ENCODE measurements at regions not wholly inside any gene's neighbourhood (a gene's known extent, or its start where the extent isn't known, plus 50 kb on each side); places are given as distances from the start of the nearest gene placed in this dataset.
"Not testable (repeated sequence)": the region's sequence is repeated elsewhere in the genome, so short reads cannot be mapped to it uniquely, and the experiment has no call there.

GRCh38 chr14:105641075-105641937 is 114.9 kb downstream of the TMEM121 start:
- Histone ChIP-seq H3K36me3 (ENCODE audit: insufficient read depth, low read length) (no peaks in the 10 kb centered on the region), H4K20me1 (ENCODE audit: insufficient read depth, low read length) (no peaks in the 10 kb centered on the region), H3K9ac (ENCODE audit: low read length) (no peak overlapping the region), H3K4me2 (ENCODE audit: low read length) (no peak overlapping the region), H3K79me2 (ENCODE audit: insufficient read depth, low read length) (no peaks in the 10 kb centered on the region), H3K4me1 (ENCODE audit: insufficient read depth, low read length) (no peaks in the 10 kb centered on the region), H3K27ac (ENCODE audit: low read depth, low read length) (no peak overlapping the region), H3K4me3 (ENCODE audit: insufficient read depth, low read depth, low read length) (no peak overlapping the region), H3K27me3 (ENCODE audit: insufficient read depth, low read length) (no peaks in the 10 kb centered on the region), H3K9me3 (ENCODE audit: insufficient read depth, low read depth, low read length) (no peaks in the 10 kb centered on the region), H2AFZ (ENCODE audit: low read depth, low read length) (no peak overlapping the region)
- Mint-ChIP-seq H3K27me3 (ENCODE audit: low read depth, unreplicated experiment) (no peaks in the 10 kb centered on the region), H3K4me3 (ENCODE audit: unreplicated experiment) (no peak overlapping the region), H3K9me3 (ENCODE audit: unreplicated experiment) (peaks cover 13% of the 10 kb centered on the region), H3K4me1 (ENCODE audit: low read depth, unreplicated experiment) (no peaks in the 10 kb centered on the region), H3K27ac (ENCODE audit: unreplicated experiment) (no peak overlapping the region), H3K36me3 (ENCODE audit: low read depth, unreplicated experiment) (no peaks in the 10 kb centered on the region)
- FAIRE-seq (no peak), DNase-seq (ENCODE audit: low read depth) (no peak)
- TF ChIP-seq EZH2 (IDR thresholded peaks at IDR 0.05; ENCODE audit: insufficient read depth, low read length) (no peak), CTCF (IDR thresholded peaks at IDR 0.05; ENCODE audit: insufficient read depth, low read depth, low read length) (no peak)

- H4K20me1 ChIP-seq (ENCODE audit: insufficient read depth, low read length); H3K79me2 ChIP-seq (ENCODE audit: insufficient read depth, low read length); H3K4me1 ChIP-seq (ENCODE audit: insufficient read depth, low read length); H3K27me3 ChIP-seq (ENCODE audit: insufficient read depth, low read length); H3K27ac ChIP-seq (ENCODE audit: low read depth, low read length); H3K36me3 ChIP-seq (ENCODE audit: insufficient read depth, low read length); H2AFZ ChIP-seq (ENCODE audit: low read depth, low read length); DNase-seq (ENCODE audit: low read depth); H3K27me3 Mint-ChIP-seq (ENCODE audit: low read depth, unreplicated experiment); H3K4me2 ChIP-seq (ENCODE audit: low read length); H3K4me1 Mint-ChIP-seq (ENCODE audit: low read depth, unreplicated experiment); H3K36me3 Mint-ChIP-seq (ENCODE audit: low read depth, unreplicated experiment); H3K4me3 ChIP-seq (ENCODE audit: insufficient read depth, low read depth, low read length); H3K4me3 Mint-ChIP-seq (ENCODE audit: unreplicated experiment); H3K9me3 ChIP-seq (ENCODE audit: insufficient read depth, low read depth, low read length); H3K27ac Mint-ChIP-seq (ENCODE audit: unreplicated experiment); FAIRE-seq; H3K9ac ChIP-seq (ENCODE audit: low read length): not testable (repeated sequence)
- peaks cover 13% of the 10 kb centered on the region for H3K9me3 Mint-ChIP-seq (ENCODE audit: unreplicated experiment)
These were observed 115.6 kb downstream of the TMEM121 start for GRCh38 chr14:105641951-105642350.

GRCh38 chr14:105642486-105642885 is 116.1 kb downstream of the TMEM121 start:
- H2AFZ ChIP-seq (ENCODE audit: low read depth, low read length); DNase-seq (ENCODE audit: low read depth); H3K27me3 Mint-ChIP-seq (ENCODE audit: low read depth, unreplicated experiment); H3K27me3 ChIP-seq (ENCODE audit: insufficient read depth, low read length); H3K4me2 ChIP-seq (ENCODE audit: low read length); H3K4me3 ChIP-seq (ENCODE audit: insufficient read depth, low read depth, low read length); H3K36me3 ChIP-seq (ENCODE audit: insufficient read depth, low read length); H3K4me1 Mint-ChIP-seq (ENCODE audit: low read depth, unreplicated experiment); FAIRE-seq; H3K79me2 ChIP-seq (ENCODE audit: insufficient read depth, low read length); H3K9ac ChIP-seq (ENCODE audit: low read length); H3K27ac Mint-ChIP-seq (ENCODE audit: unreplicated experiment); H3K9me3 ChIP-seq (ENCODE audit: insufficient read depth, low read depth, low read length); H3K4me3 Mint-ChIP-seq (ENCODE audit: unreplicated experiment); H3K4me1 ChIP-seq (ENCODE audit: insufficient read depth, low read length); H3K27ac ChIP-seq (ENCODE audit: low read depth, low read length); H3K36me3 Mint-ChIP-seq (ENCODE audit: low read depth, unreplicated experiment); H4K20me1 ChIP-seq (ENCODE audit: insufficient read depth, low read length): not testable (repeated sequence)
- peaks cover 14% of the 10 kb centered on the region for H3K9me3 Mint-ChIP-seq (ENCODE audit: unreplicated experiment)

- not testable (repeated sequence) for H3K4me1 ChIP-seq (ENCODE audit: insufficient read depth, low read length)
These were observed 117.1 kb downstream of the TMEM121 start for GRCh38 chr14:105643406-105644052.

GRCh38 chr14:105644053-105644435 is 117.7 kb downstream of the TMEM121 start:
- H3K4me1 ChIP-seq (ENCODE audit: insufficient read depth, low read length); H3K27me3 ChIP-seq (ENCODE audit: insufficient read depth, low read length); H3K79me2 ChIP-seq (ENCODE audit: insufficient read depth, low read length); H2AFZ ChIP-seq (ENCODE audit: low read depth, low read length); H3K36me3 ChIP-seq (ENCODE audit: insufficient read depth, low read length); H3K4me2 ChIP-seq (ENCODE audit: low read length); H3K27ac ChIP-seq (ENCODE audit: low read depth, low read length); H3K27me3 Mint-ChIP-seq (ENCODE audit: low read depth, unreplicated experiment); H3K4me3 Mint-ChIP-seq (ENCODE audit: unreplicated experiment); H4K20me1 ChIP-seq (ENCODE audit: insufficient read depth, low read length); H3K4me1 Mint-ChIP-seq (ENCODE audit: low read depth, unreplicated experiment); H3K4me3 ChIP-seq (ENCODE audit: insufficient read depth, low read depth, low read length); FAIRE-seq; H3K9me3 ChIP-seq (ENCODE audit: insufficient read depth, low read depth, low read length); DNase-seq (ENCODE audit: low read depth); H3K9ac ChIP-seq (ENCODE audit: low read length); H3K36me3 Mint-ChIP-seq (ENCODE audit: low read depth, unreplicated experiment); H3K27ac Mint-ChIP-seq (ENCODE audit: unreplicated experiment): not testable (repeated sequence)
- peaks cover 16% of the 10 kb centered on the region for H3K9me3 Mint-ChIP-seq (ENCODE audit: unreplicated experiment)

More at GRCh38 chr14:105643406-105644052, 117.1 kb downstream of the TMEM121 start:
- not testable (repeated sequence) for H3K27ac ChIP-seq (ENCODE audit: low read depth, low read length); H3K36me3 ChIP-seq (ENCODE audit: insufficient read depth, low read length); H2AFZ ChIP-seq (ENCODE audit: low read depth, low read length); H3K27me3 ChIP-seq (ENCODE audit: insufficient read depth, low read length); H3K36me3 Mint-ChIP-seq (ENCODE audit: low read depth, unreplicated experiment); H3K4me1 Mint-ChIP-seq (ENCODE audit: low read depth, unreplicated experiment); H3K79me2 ChIP-seq (ENCODE audit: insufficient read depth, low read length); H3K9me3 ChIP-seq (ENCODE audit: insufficient read depth, low read depth, low read length); H3K27me3 Mint-ChIP-seq (ENCODE audit: low read depth, unreplicated experiment); H3K27ac Mint-ChIP-seq (ENCODE audit: unreplicated experiment); H4K20me1 ChIP-seq (ENCODE audit: insufficient read depth, low read length); H3K4me3 ChIP-seq (ENCODE audit: insufficient read depth, low read depth, low read length); H3K9ac ChIP-seq (ENCODE audit: low read length); H3K4me2 ChIP-seq (ENCODE audit: low read length); FAIRE-seq; H3K4me3 Mint-ChIP-seq (ENCODE audit: unreplicated experiment); DNase-seq (ENCODE audit: low read depth)
- peaks cover 16% of the 10 kb centered on the region for H3K9me3 Mint-ChIP-seq (ENCODE audit: unreplicated experiment)
